GM12891 (cell line): ENCODE measurements at regions not wholly inside any gene's neighbourhood (a gene's known extent, or its start where the extent isn't known, plus 50 kb on each side); places are given as distances from the start of the nearest gene placed in this dataset.

Experiments used
- DNase-seq: peaks from one replicate; pipeline ENCODE4 v3.0.0; 2011; ENCODE audit warnings: low spot score; ENCODE audit not compliant: insufficient read length
- FAIRE-seq: peaks from 2 replicates; lab custom pipeline; 2011; peaks lifted over from hg19 to GRCh38; lab: Jason Lieb, UNC
- PAX5 ChIP-seq: IDR thresholded peaks from 2 replicates; pipeline ENCODE4 v1.6.1; 2011; ENCODE audit warnings: low read length, moderate library complexity, mild to moderate bottlenecking; ENCODE audit not compliant: insufficient read depth, severe bottlenecking
- POLR2A ChIP-seq: IDR thresholded peaks from 2 replicates; pipeline ENCODE4 v1.6.1; 2011; ENCODE audit warnings: low read depth, low read length, control low read depth
- POLR2AphosphoS5 ChIP-seq: IDR thresholded peaks from 2 replicates; pipeline ENCODE4 v1.6.1; 2011; ENCODE audit warnings: low read depth, low read length, control low read depth
- POU2F2 ChIP-seq: IDR thresholded peaks from 2 replicates; pipeline ENCODE4 v1.6.1; 2011; ENCODE audit warnings: low read depth, mild to moderate bottlenecking, control low read depth, low read length, moderate library complexity
- SPI1 ChIP-seq: IDR thresholded peaks from 2 replicates; pipeline ENCODE4 v1.6.1; 2011; ENCODE audit warnings: low read depth, low read length, control low read depth
- TAF1 ChIP-seq: IDR thresholded peaks from 2 replicates; pipeline ENCODE4 v1.6.1; 2011; ENCODE audit warnings: low read depth, low read length, control low read depth

- no peak for DNase-seq
- FAIRE-seq, result no peak
- TF ChIP-seq TAF1, result no peak
- TF ChIP-seq PAX5, result no peak
- TF ChIP-seq SPI1, result no peak
- no peak for TF ChIP-seq POLR2A
- TF ChIP-seq POU2F2, result no peak
- TF ChIP-seq POLR2AphosphoS5, result no peak
Measured at GRCh38 chr4:4808086-4808485, 51.4 kb upstream of the MSX1 start.

- DNase-seq, result no peak
- TF ChIP-seq POLR2A (no peak), POLR2AphosphoS5 (no peak), POU2F2 (no peak), PAX5 (no peak), TAF1 (no peak), SPI1 (no peak)
- FAIRE-seq, result no peak
Measured at GRCh38 chr4:4805887-4806286, 53.6 kb upstream of the MSX1 start.

GRCh38 chr4:4803912-4804296, 55.6 kb upstream of the MSX1 start:
- DNase-seq (no peak), FAIRE-seq (no peak)
- no peak for TF ChIP-seq POU2F2
- TF ChIP-seq PAX5, result no peak

- TF ChIP-seq POLR2A, result no peak
- TF ChIP-seq POLR2AphosphoS5, result no peak
- no peak for TF ChIP-seq TAF1
- no peak for TF ChIP-seq PAX5
- TF ChIP-seq POU2F2, result no peak
- TF ChIP-seq SPI1, result no peak
- DNase-seq (no peak), FAIRE-seq (no peak)
Measured at GRCh38 chr4:4803216-4803911, 56.1 kb upstream of the MSX1 start.

- DNase-seq (no peak), FAIRE-seq (no peak)
- TF ChIP-seq TAF1, result no peak
- TF ChIP-seq SPI1, result no peak
- no peak for TF ChIP-seq POLR2AphosphoS5
- no peak for TF ChIP-seq POU2F2
- no peak for TF ChIP-seq POLR2A
- no peak for TF ChIP-seq PAX5
Measured at GRCh38 chr4:4800646-4801408, 58.6 kb upstream of the MSX1 start.

- DNase-seq, result no peak
- no peak for FAIRE-seq
- TF ChIP-seq POU2F2 (no peak), POLR2AphosphoS5 (no peak), POLR2A (no peak), PAX5 (no peak), TAF1 (no peak), SPI1 (no peak)
Measured at GRCh38 chr4:4794421-4794820, 65.0 kb upstream of the MSX1 start.

- TF ChIP-seq POU2F2 (no peak), POLR2A (no peak), SPI1 (no peak), POLR2AphosphoS5 (no peak), TAF1 (no peak), PAX5 (no peak)
- no peak for FAIRE-seq
- DNase-seq, result no peak
Measured at GRCh38 chr4:4792466-4792865, 67.0 kb upstream of the MSX1 start.

- FAIRE-seq (no peak), DNase-seq (no peak)
- no peak for TF ChIP-seq TAF1
- TF ChIP-seq POLR2AphosphoS5, result no peak
- TF ChIP-seq PAX5, result no peak
- TF ChIP-seq POU2F2, result no peak
- no peak for TF ChIP-seq SPI1
- no peak for TF ChIP-seq POLR2A
Measured at GRCh38 chr4:4791299-4792111, 68.0 kb upstream of the MSX1 start.

GRCh38 chr4:4789462-4789861, 70.0 kb upstream of the MSX1 start:
- FAIRE-seq, result no peak
- no peak for TF ChIP-seq TAF1
- no peak for TF ChIP-seq POLR2AphosphoS5
- no peak for TF ChIP-seq PAX5
- TF ChIP-seq POU2F2, result no peak
- TF ChIP-seq SPI1, result no peak
- no peak for TF ChIP-seq POLR2A

More at GRCh38 chr4:4789462-4789861, 70.0 kb upstream of the MSX1 start:
- DNase-seq, result no peak
